GM18867 (cell line): ENCODE measurements at regions not wholly inside any gene's neighbourhood (a gene's known extent, or its start where the extent isn't known, plus 50 kb on each side); places are given as distances from the start of the nearest gene placed in this dataset.

Experiments
- ATAC-seq: cut with Tn5 transposase; IDR thresholded peaks from one replicate; pipeline ENCODE4 v1.9.1; 2021; ENCODE audit warnings: mild to moderate bottlenecking, moderate library complexity; ENCODE audit not compliant: unreplicated experiment

DNA sequence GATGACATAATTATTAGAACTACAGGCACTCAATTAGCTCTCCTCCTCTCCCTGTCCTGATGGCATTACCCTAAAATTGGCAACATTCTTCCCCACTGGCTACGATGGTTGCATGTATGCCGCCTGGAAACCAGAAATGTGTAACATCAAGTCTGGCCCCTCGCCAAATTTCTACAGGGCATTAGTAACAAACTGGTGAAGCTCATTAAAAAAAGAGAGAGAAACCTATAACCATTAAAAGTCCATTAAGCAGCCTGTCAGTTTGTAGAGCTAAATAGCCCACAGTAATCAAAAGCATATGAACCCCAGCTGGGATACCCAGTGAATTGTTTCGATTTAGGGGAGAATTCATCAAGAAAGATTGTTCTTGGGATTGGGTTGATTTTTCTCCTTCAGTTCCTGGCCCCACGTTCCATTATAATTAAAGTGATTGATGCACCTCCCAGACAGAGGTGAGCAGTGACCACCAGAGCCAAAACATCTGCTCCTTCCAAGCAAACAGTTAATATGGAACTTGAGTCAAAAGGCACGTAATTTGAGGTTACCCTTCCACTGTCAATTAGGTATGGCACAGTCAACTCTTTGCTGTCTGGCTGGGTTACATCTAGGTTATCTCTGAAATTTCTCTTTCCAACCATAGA lies 208.6 kb downstream of the C1D start:
- no peak for ATAC-seq

DNA sequence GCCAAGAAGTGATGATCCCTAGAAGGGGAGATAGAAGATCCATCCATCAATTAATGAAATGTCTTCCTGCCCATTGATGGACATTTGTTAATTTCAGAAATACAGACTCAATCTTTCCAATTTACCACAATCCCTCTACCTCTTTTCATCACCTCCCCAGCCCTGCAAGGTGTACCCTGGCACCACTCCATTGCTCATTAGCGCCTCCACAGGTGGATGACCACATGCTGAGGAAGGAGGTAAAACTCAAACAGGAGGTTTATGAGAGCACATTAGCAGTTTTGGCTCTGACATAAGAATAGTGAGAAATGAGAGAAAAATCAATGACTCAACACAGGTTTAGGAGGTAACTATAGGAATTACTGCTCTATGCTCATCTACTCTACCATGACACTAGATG lies 208.0 kb downstream of the C1D start:
- ATAC-seq: no peak

DNA sequence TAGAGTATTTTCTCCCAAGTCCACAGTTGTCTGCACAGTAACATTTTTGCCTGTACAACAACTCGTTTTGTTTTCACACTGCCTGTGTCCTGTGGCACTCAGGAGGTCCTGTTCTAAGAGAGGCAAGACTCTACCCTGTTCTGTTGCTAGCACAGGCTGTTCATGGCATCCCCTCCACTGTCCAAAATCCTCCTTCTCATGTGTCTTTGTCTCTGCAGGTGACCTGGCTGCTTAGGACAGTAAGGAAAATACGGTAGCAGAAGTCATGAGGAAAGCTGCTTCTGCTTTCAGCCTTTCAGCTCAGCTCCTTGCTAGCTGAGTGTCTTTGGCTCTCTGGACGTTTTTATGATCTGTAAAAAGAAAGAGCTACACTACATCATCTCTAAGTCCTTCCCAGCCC lies 205.9 kb downstream of the C1D start:
- ATAC-seq: no peak

DNA sequence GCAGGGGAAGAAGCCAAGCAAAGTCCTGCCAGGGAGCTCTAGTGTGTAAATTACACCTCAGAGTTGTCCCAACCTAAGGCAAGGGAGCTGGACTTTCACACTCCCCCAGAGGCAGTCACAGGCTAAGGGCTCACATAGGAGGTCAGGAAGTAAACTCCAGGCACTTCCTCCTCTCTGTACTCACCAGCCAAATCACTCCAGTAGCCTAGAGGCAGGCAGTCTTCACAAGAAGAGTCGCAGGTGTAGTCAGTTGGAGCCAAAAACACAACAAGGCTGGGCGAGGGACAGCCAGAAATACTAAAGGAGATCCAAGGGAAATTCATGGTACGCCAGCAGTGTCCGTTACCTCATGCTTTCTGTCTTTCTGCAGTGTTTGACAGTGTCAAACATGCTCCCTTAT lies 205.0 kb downstream of the C1D start:
- no peak for ATAC-seq

DNA sequence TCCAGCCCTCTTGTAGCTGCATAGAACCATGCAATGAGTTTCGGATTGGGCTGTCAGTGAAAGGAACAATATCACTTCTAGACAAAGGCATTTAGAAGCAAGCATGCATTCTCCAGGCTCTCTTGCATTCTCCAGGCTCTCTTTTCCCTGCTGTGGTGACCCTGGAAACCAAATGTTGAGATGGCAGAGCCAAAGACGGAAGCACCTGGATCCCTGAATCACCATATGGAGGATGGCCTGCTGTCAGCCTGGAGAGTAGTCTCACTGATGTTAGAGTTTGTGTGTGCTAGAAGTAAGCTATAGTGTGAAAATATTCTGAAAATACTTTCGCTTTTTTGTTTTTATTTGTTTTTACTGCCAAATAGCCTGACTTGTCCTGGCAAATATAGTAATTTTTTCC lies 203.9 kb downstream of the C1D start:
- no peak for ATAC-seq

DNA sequence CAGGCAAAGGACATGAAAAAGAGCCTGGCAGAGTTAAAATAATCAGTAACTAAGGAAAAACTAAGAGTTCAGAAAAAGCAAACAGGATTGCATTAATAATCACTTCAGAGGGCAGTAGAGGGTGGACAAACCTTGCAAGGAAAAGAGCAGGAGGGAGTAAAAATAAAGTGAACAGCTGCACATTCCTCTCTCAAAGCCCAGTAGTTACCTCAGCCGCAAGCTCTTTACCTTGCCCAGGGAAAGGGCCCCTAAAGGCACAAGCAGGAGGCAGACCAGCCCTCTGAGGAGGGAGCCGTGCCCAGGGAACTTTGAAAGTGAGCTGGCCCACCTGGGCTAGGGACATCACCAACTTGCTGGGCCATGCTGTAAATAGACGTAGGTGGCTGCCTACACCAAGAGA lies 196.9 kb downstream of the C1D start:
- no peak for ATAC-seq

DNA sequence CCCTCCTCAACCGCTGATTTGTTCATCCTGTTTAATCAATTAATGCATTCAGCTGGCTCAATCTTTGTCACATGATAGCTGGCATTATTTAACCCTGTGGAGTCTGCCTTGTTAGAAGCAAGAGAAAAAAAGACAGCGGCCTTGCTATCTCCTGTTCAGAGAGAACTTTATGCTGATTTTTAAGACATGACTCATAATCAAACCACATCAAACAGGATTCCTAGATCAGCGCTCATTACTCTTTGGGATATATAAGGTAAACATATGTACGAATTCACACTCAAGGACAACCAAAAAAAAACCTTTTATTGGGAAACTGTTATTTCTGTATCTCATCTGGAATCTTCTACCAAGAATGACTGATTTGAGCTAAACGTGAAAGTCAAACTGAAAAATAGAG lies 195.1 kb downstream of the C1D start:
- no peak for ATAC-seq

DNA sequence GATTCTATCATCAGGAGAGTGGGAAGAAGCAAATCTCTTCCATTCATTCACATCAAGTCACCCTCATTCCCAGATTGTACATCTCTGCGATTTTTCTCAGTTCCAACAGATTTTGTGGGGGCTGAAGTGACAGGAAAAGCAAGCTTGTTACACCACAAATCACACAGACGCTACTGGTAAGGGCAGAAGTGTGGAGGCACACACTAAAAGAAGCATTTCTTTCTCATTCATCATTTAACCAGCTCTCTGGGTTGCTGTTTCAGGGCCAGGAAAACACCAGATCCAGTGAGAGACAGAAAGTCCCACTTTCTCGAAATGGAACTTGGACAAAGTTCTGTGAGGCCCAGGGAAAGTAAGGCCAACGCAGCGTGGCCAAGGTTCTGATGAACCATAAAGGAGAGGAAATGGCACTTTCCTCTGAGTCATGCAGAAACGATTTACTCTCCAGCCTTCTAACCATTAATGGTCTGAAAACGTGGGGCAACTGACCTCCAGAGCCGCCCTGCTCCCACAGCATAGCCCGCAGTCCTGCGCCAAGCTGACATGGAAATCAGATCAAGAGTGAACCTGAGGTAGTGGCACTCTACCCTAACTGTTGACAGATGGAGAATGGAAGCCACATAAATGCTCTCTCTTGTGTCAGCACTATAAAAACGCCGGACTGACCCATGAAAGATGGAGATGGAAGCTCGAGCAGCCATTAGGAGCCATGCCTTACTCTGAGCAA lies 191.0 kb downstream of the C1D start:
- ATAC-seq: no peak

DNA sequence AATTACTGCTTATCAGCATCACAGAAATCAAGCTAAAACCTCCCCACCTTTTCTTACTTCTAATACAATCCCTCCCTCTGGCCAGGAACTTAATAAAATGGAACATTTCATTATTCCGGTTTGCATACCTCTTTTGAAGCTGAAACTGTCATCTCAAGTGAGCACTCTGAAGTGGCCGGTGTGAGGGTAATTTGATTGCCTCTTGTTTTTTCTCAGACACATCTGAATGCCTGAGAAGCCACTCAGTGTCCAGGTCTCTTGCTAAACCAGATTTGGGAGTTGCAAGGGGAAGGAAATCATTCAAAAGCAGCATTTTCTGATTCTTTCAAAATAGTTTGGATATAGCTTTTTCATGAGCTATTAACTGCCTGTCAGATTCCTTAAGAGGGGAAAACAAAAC lies 190.3 kb downstream of the C1D start:
- no peak for ATAC-seq

DNA sequence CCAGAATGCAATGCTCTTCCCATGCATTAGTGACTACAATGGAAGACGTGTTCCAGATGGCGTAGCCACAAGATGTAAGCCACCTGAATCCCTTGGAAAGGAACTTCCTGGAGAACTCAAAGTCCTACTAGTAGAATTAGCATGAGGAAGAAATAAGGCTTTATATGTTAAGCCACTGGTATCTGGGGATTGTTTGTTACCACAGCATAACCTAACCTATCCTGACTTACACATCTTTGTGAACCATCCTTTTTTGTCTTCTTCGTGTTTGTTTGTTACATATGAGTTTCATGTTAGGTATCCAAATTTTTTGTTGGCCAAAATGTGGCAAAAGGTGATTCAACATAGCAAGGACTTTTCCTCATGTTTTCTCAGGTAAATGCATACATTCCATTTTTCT lies 188.9 kb downstream of the C1D start:
- ATAC-seq: no peak

DNA sequence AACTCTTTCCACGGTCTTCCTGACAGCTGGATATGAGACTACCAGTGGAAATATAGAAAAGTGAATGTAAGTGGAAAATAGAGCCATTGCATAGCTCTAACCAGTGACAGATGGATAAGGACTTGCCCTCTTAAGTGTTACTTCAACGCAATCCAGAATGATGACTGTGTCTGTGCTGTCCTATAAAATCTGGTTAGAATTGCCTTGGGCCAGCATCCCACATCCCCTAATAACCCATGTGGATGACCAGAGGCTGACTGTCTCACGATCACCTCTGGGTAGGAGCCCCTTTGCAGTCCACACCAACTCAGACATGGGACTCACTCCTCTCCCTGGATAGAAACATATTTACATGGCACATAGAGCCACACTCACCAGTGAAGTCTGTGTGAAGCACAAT lies 186.6 kb downstream of the C1D start:
- no peak for ATAC-seq

DNA sequence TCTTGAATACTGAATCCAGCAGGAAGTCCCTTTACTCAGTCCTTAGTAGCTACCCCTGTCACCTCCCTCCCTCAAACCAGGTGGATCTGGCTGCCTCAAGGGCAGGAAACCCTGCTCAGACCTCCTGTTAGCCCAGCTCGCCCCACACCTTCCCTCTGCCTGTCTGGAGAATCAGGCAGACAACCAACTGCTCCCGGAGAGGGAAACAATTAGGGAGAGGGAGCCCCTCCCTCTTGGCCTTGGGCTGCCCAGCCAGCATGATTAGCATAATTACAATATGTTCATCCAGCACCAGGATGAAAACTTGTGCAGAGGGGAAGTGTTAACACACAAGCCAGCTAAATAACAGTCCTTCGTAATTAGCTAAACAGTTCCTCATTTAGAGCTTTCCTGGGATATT lies 185.5 kb downstream of the C1D start:
- ATAC-seq: no peak

DNA sequence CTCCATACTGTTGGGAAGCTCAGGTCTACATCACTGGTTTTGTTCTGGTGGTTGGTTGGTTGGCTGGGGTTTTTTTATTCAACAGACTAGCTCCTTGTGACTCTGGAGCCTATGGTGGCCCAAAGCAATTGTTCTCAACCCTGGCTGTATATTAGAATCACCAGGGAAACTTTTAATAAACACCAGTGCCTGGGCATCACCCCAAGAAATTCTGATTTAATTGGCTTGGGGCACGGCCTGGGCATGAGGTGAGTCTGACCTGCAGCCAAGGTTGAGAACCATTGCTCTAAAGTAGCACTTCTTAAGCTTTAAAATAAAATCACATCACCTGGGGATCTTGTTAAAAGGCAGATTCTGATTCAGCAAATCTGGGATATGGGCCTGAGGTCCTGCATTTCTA lies 184.1 kb downstream of the C1D start:
- ATAC-seq: no peak

DNA sequence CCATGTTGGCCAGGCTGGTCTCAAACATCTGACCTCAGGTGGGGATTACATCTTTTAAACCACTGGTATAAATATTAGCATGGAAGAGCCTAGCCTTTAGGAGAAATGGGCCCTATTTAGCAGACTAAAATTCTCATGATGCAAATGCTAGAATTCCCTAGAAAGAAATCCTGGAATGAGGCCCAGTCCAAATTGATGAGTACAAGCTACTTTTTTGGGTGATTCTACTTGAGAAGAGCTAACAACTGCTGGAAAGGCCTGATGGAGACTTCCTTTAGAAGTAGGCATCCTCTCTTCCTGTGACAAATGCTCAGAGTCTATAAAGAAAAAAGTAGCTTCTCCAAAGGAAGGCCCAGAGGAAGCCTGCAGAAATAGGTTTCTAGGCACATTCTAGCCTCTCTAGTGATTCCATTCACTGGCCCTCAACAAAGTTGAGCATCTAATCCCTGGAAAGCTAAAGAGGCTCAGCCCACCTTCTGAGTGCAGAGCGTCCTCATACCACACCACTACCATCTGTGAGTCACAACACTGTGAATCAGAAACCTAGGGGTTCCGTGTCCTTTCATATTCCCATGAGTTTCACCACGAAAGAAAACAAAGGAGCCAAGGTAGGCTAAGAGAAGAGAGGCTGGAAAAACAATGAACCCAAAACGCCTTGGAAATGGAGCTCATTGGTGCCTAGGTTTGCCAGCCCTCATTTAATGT lies 183.1 kb downstream of the C1D start:
- ATAC-seq: no peak

DNA sequence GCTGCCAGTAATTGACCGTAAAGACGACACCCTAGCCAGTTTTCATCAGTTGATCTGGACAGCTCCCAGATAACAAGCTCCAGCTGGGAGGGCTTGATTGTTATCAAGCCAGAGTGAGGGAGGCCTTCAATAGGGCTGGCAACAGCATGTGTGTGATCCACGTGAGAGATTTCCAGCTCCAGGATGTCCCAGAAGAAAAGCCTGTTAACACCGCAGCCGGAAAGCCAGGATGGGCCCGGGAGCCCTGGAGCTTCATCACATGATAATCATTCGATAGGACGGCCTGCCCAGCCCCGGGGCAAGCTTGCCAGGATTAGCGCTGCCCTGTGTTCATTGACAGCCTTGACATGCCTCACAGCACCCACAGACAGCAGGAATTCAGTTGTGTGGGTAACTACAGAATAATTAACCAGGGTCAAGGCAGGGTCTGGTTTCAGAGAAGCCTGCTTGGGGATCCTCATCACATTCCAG lies 182.5 kb downstream of the C1D start:
- no peak for ATAC-seq

DNA sequence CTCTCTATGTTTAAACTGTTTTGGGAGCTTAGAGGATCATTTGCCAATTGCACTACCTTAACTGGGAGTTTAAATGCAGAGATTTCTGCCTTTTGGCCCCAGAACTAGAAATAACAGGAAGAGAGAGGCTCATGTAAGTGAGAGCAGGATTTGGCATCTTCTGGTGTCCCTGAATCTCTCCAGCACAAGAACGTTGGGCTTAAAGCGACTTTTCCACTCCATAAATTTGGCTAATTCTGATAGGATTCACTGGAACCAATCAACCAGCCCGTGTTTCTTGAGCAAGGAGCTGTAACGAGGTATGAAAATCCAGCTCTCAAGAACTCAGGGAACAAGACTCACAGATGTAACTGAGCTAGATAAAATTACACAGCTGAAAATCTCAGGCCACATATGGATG lies 181.0 kb downstream of the C1D start:
- no peak for ATAC-seq

DNA sequence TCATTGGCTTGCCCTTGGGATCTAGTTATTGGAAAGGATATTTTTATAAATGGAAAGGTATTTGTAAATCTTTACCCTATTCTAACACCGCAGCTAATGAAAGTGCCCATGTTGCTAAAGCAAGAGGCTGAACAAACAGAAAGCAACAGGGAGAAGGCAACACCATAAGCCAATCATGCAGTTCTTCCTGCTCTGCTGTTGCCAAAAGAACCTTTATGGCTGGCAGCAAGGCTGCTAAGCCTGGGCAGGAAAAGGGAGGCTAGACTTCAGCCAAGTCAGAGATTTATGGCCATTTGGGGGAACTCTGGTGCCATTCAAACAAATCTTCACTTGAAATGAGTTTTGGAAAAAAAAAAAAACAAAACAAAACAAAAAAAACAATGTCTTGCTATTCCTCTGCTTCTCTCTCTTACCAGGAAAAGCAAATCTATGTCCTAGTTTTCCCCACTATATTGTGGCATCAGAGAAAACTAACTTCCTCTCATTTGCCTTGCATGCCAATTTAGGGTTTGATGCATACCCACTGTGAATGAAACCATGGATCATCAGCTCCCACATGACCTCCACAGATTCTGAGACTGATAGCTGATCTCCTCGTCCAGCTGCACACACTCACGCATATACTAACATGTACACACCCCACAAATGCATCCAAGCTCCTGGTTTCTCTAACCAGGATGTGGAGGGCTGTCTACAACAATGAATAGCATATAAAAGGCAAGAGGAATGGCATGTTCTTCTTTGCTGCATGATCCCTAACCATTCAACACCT lies 179.3 kb downstream of the C1D start:
- ATAC-seq: no peak

DNA sequence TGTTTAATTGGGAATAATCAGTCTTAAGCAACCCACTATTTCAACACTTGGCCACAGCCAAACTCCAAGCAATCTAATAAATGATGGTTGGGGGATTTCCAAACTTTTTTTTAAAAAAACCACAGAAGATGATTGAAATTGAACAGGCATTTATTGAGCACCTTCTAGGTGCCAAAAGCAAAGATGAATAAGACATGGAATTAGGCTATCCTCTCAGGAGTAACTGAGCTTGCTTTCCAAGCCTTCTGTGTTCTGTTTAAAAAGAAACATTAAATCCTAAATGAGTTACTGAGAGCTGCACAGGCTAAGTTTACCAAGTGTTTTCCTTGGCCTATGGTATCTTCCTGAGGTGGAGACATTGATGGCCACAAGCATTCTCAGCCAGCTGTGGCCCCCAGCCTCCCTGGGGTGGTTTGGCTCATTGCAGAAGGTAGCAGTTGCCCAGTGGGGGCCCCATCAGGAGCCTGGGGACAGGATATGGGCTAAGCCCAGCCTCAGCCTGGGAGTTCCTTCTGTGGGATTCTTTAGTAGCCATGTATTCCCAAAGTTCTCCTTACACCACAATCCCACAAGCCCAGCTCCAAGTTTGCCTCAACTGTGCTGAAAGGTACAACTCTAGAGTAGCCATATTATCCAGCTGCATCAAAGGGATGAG lies 174.3 kb downstream of the C1D start:
- no peak for ATAC-seq

DNA sequence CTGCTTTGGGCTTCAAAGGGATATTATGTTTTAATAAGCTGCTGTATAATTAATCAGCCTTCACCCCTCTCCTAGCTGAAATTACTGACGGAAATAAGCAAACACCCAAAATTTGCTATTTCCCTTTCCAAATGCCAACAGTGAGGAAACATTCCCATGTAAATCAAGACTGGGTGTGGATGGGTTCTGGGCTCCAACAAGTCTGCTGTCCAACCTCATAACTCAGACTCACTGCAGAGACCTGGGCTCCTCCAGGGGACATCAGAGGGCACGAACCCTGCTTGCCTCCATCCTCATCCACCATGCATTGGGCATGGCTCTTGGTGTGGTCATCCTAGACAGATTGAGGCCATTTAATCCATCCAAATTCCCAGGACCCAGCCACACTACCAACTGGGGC lies 173.7 kb downstream of the C1D start:
- ATAC-seq: no peak

DNA sequence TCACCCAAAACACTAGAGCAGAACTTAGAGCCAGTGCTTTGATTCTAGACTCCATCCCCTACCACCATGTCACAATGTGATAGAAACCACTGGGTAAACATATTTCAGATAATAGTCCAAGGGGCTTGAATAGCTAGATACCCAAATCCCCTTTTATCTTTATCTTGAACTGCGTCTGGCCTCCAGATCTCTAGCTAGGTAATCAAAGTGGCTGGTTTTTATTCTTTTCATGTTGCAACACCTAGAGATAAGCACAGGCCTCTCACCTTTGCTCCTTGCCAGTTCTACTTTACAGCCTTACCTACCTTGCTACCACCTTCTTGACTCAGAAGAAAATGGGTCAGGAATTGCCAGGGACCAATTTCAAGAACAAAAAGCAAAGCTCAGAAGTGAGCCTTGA lies 171.2 kb downstream of the C1D start:
- no peak for ATAC-seq

DNA sequence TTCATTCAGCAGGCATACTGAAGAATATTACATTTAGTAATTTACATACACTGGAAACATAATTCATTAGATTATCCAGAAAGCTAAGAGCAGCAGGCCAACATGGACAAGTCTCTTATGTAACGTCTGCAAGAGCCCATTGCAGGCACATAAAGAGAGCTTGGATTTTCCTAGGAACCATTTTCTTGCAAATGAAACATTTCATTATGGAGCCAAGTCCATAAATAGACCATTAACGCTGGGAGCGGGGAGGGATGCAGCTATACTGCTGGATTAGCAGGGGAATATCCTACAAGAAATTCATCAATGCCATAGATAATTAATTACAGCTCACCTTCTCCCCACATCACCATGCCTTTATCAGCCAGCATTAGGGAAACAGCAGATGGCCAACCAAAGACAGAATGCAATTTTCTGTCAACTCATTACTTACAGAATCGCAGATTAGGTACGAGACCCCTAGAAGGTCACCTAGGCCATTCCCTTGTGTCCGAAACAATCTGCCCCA lies 170.4 kb downstream of the C1D start:
- no peak for ATAC-seq
